ENCODE measurements at regions not wholly inside any gene's neighbourhood (a gene's known extent, or its start where the extent isn't known, plus 50 kb on each side); places are given as distances from the start of the nearest gene placed in this dataset.

DNA sequence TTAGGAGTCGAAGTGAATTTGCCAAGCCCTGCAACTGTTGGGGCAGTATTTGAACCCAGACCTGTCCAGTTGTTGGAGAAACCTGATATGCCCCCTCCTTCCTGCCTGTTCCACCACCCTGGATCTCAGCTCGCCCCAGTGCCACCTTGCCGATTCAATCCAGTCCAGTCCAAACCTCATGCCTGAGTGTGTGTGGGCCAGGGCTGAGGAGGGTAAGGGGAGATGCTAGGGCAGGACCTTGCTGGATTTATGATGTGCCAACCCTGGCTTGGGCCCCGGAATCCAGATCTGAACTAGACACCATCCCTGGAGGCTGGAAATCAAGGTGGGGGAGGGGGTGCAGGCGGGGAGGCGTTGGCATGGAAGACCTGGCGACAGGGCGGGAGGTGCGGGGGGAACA lies 98.9 kb upstream of the WNT4 start:
- no peak for DNase-seq (ENCODE audit: low spot score)

DNA sequence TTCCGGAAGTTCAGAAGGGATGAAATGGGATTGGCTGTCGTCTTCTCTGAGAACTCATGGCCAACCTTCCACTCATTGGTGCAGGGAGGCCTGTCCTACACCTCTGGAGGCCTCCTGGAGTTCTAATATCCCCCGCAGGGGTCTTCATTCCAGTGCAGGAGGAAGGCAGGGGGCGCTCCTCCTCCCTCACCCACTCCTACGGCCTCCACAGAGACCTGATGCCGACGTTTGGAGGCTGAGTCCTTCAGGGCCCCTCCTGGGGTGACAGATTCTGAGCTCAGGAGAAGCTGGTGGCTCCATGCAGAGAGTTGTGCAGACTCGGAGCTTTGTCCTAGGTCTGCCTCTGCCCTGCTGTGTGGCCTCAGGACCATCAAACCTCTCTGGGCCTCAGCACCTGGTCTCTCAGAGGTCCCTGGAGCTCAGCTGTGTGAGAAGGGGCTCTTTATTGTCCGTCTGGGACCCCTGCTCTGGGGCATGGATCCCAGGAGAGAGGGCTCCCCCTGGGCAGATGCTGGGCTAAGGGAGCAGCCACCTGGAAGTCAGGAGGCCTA lies 102.3 kb upstream of the WNT4 start:
- DNase-seq (ENCODE audit: low spot score): no peak

DNA sequence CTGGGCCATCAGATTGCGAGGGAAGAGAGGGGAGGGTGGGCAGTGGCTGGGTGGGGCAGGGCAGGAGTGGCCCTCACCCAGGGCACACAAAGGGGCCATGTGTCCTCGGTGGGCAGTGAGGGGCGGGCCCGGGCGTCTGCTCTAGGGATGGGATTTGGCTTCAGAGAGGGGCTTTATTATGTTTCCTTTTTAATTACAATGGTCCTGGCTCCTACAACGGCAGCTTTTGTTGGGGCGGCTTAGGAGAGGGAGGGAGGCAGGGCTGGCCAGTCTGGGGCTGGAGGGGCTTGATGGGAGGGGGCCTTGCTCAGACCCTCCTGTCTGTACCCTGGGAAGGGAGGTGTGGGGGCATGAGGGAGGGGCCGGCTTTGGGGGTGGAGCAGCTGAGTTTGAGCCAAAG lies 102.8 kb upstream of the WNT4 start:
- no peak for DNase-seq (ENCODE audit: low spot score)

DNA sequence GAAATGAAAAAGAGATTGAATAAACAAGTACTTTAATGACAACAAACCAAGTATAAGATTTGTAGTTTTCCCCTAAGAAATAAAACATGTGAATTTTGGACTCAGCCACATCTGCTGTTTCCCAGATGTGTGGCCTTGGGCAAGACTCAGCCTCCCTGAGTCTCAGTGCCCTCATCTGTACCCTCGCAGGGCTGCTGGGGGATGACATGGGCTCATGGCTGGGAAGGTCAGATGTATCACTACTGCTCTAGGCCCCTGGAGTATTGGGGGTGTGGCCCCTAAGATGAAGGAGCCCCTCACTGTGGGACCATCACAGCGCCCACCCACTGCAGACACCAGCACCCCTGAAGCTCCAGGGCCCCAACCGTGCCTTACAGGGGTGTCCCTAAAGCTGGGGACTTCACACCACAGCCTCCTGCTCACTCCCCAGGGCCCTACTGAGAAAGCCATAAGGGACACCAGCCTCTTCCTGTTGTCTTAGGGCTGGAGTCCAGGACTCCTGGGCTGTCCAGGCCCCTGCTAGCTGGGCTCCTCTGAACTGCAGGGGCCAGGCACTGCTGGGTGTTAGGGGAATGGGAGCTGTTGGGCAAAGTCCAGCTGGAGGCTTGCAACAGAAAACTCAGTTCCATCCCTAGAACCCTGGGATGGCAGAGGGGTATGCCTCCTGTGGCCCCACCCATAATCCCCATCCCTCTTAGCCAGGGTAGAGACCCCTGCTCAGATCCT lies 104.0 kb upstream of the WNT4 start:
- no peak for DNase-seq (ENCODE audit: low spot score)

DNA sequence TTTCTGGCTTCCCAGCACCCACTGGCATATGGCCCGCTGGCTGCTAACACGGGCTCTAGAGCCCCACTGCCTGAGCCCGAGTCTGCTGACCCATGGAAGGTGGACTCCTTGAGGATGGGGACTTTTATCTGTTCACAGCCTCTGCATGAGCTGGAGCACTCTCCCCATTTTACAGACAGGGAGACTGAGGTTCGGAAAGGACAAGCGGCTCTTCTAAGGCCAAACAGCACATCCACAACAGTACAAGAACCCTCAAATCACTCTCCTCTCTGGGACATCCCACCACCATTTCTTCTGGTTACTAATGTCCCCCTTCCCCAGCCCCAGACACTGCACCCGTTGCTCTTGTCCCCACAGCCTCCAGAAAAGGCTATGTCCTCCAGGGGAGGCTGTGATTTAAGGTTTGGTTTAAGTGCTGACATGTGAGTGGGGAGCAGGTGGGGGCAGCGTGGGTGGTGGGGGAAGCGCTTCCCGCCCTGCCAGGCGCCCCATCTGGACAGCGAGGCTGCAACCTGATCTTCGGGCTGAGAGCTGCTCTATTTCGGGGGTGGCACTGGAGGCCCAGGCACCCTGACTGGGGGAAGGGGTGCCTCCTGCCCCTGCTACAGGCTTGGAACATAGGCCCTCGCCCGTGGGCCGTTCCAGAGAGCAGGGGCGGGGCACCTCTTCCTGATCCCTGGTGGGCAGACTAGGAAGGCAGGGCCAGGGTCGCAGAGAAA lies 104.8 kb upstream of the WNT4 start:
- DNase-seq (ENCODE audit: low spot score): no peak

DNA sequence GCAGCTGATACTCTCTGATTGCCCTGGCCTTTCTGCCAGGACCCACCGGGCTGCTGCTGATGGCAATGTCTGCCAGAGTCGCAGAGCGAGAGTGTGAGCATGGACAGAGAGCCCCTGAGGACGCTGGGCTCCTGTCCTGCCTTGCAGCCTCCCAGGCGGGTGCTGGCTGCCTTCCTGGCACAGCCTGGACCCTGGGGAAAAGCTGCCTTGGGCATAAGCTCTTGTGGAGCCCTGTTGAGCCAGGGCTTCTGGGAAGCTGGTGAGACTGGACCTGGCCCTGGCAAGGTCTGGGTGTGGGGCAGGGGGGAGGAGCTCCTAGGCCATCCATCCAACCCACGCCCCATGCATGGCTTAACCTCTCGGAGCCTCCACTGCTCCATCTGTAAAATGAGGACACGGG lies 105.8 kb upstream of the WNT4 start:
- no peak for DNase-seq (ENCODE audit: low spot score)

DNA sequence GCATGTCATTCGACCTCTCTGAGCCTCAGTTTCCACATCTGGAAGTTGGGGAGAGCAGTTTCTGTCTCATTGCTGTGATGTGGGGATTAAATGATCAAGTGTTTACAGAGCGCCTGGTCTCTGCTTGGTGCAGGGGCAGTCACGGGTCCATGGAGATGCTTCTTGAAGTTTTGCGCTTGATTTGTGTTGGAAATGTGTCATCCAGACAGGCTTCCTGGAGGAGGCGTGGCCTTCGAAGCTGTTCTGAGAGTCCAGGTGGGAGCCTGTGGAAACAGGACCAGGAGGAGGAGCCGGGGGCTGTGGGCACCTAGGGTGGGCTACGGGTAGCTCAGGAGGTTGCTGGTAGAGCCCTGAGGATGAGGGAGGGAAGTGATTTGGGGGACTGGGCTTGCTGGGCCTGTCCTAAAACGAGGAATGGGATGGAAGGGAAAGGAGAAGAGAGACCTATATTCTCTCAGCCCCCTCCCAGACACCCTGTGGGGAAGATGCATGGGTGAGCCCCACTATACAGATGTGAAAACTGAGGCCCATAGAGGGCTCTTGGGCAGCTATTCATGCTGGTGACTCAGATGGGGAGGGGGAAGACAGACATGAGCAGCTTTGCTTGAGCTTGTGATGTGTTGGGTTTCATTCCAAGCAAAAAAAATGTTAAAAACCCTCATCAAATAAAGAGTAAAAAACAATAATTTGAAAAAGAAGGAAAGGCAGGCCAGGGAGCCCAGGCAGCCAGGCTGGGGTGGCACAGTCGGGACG lies 107.2 kb upstream of the WNT4 start:
- no peak for DNase-seq (ENCODE audit: low spot score)

DNA sequence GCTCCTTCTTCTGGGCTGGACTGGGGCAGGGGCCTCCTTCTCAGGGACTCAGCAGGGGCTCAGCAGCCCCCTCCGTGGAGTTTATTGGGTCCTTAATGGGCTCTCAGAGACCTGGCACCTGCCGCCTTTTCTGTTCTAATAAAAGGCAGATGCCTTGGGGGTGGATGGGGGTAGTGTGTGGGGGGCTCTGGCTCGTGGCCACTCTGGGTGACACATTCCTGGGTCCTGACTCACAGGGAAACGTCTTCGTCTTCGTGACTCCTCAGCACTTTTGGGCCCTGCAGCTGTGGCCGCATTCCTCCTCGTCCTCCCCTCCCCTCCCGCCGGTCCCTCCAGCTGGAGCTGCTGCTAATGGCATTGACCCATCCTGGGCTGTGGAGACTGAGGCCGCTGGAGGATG lies 107.8 kb upstream of the WNT4 start:
- no peak for DNase-seq (ENCODE audit: low spot score)

DNA sequence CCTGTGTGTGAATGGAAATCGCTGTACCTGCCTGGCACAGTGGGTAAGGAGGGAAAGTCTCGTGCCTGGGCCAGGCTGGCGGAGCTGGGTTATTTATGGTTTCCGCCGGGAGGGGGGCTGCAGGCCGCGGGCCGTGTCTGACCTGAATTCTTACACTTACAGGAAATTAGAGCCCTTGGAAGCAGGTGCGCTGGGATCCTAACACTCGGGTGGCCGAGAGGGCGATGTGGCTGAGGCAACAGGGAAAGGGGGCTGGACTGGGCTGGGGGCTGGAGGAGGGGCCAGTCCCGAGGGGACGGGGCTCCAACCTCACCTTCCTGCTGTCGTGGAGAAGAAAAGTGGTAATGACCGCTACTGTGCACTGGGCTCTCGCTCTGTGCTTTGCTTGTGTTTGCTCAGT lies 109.4 kb upstream of the WNT4 start:
- no peak for DNase-seq (ENCODE audit: low spot score)

DNA sequence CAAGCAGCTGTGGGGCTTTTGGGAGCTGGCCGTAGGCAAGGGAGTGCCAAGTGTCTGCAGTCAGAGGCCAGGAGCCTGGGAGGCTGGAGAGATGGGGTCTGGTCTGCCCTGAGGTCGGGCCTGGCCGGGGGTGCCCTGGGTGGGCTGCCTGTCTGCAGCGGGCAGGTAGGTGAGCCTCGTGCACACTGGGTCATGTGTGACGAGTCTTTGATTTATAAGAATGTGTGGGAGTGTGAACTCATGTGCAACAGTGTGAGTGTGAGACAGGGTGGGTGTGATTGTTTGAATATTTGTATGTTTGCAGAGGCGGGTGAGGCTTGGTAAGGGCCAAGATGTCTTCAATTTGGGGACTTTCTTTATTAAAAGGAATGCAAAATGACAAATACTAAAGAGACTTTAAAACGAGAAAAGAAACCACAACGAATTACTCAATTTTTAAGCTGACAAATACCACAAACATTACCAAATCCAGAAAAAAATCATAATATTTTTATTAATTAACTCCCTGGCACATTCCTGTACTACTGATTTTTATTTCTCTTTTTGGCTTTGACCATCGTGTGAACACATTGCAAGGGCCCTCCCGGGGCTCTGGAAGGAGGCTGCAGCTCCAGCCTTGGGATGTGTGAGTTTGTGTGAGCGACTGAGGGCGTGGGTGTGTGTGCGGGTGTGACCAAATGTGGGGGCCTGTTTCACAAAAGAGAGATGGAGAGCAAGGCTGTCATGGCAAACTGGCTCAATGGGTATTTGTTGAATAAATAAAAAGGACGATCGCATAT lies 110.3 kb upstream of the WNT4 start:
- DNase-seq (ENCODE audit: low spot score): no peak

DNA sequence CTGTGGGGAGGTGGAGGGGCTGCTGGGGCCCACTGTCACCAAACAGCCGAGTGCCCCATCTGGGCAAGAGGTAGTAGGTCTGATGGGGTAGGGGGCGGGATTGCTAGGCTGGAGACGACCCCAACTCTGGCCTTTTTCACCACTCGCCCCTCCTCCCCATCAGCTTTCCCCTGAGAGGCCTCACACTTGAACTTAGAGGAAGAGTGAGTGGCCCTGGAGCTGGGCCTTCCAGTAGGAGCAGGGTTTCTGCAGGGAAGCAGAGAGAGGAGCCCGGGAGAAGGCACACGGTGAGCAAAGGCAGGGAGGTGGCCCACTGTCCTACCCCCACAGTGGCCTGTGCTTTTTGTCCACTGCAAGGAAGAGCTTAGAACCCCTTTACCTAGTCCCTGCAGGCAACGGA lies 111.9 kb upstream of the WNT4 start:
- DNase-seq (ENCODE audit: low spot score): no peak

DNA sequence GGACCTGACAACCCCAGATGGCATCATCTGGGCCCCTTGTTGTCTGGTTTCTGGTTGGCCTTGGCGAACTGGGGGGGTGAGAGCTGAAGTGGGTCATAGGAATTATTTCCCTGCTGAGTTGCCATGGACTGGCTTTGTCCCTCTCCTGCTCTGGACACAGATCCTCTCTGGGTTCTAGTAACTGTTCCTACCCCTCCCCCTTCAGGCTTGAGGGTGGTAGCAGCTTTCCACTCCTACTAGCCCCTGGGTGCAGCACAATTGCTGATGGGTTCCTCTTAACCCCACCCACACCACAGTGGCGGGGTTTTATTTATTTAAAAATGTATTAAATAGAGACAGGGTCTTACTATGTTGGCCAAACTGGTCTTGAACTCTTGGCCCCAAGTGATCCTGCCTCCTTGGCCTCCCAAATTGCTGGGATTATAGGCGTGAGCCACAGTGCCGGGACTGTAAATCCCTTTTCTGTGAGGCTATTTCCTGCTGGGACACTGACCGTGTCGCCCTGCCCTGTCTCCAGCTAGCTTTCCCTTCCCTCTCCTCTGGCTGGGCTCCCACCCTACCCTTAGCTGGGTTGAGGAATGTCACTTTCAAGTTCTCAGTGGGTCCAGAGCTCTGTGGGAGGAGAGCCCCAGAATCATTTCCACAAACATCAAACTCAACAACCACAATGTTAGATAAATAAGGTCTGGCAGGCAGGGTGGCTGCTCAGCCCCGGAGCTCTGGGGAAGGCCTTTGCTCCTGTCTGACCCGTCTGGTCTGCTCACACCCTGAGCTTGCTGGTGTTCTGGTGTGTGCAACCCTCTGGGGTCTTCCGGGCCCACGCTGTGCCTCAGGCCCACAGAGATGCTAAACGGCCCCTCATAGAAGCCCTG lies 112.7 kb upstream of the WNT4 start:
- DNase-seq (ENCODE audit: low spot score): no peak

DNA sequence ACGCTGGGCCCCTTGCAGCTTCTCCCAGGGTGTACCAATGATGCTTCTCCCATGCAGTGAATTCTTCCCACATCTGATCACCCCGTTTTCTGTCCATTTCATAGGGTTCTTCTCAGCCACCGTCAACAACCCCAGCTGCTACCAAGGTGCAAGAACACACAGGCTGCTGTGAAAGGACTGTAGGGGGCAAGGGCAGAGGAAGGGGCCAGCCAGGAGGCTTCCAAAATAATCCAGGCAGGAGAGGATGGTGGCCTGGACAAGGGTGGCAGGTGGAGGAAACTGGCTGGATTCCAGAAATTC lies 113.3 kb upstream of the WNT4 start:
- no peak for DNase-seq (ENCODE audit: low spot score)

DNA sequence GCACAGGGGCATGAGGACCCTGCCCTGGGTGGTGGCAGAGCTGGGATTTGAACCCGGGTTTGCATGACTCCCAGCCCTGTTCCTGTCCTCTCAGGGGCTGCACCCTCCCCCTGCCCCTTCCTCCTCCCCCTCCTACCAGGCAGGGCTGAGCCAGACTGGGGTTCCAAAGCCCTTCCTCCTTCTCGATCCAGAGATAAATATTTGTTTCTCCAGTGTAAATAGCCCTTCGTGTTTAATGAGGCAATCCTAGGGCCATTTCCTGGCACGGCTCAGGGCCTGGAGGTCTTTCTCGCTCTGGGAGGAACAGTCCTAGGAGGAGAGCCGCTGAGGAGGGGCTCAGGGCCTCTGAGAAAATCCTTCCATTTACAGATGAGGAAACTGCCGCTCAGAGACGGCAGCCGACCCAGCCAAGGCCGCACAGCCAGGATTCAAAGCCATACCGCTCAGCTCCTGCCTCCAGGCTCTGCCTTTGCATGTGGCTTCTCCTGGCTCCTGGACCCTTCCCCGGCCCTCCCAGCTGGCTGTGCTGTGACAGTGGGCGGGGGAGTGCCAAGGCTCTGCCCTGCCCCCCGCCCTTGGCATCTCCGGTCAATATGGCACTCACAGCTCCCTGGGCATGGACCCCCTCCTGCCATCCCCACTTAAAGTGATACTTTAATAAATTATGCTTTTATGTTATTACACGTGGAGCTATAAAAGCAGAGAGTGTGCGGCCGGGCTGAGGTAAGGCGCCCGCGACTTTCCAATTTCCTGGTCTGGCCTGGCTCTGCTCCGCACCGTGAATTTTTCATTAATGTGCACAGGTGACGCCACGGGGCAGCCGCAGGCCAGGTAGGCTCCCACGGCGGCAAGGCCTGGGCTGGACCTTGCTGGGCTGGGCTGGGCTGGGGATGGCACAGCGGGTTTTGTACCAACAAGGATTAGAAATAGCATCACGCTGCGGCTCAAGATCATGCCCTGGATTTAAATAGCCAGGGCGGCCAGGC lies 114.7 kb upstream of the WNT4 start:
- no peak for DNase-seq (ENCODE audit: low spot score)

DNA sequence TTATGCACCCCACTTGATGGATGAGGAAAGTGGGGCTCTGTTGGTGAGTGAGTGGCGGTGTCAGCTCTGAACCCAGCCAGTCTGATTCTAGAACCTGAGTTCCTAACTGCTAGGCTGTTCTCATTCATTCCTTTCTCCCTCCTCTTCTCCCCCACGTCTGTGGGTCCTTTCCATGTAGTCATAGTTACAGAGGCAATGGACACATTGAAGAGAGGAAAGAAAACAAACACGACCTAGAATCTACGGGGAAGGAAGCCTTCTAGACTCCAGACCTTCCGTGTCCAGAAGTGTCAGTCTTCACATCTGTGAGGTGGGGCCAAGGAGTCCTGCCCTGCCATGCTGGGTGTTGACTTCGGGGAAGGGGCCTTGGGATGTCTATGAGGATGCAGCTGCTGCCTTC lies 115.8 kb upstream of the WNT4 start:
- no peak for DNase-seq (ENCODE audit: low spot score)

DNA sequence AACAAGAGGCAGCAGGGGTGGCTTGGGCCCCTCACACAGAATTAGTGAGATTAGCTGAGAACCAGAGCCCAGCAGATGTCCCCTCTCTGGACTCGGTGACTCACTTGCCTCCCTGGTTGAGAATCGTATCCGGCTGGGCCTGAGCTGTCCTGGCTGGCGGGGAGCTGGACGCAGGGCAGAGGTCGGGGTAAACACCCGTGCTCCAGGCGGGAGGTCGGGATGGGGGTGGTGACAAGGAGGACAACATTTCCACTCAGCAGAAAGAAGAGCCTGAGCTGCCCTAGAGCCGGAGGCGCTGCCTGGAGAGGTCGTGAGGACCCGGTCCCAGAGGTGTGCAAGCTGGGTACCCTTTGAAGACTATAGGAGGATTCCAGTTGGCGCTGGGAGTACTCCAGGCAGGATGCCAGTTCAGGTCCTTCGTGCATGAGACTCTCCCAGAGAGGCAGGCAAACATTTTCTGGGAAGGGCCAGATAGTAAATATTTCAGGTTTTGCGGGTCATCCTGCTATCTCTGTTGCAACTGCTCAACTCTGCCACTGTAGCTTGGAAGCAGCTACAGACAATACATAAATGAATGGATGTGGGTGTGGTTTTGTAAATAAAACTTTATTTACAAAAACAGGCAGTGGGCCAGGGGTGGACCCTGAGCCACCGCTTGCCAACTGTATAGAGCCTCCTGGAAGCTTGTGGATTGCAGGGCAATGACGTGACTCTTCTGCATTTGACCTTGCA lies 116.8 kb upstream of the WNT4 start:
- no peak for DNase-seq (ENCODE audit: low spot score)

DNA sequence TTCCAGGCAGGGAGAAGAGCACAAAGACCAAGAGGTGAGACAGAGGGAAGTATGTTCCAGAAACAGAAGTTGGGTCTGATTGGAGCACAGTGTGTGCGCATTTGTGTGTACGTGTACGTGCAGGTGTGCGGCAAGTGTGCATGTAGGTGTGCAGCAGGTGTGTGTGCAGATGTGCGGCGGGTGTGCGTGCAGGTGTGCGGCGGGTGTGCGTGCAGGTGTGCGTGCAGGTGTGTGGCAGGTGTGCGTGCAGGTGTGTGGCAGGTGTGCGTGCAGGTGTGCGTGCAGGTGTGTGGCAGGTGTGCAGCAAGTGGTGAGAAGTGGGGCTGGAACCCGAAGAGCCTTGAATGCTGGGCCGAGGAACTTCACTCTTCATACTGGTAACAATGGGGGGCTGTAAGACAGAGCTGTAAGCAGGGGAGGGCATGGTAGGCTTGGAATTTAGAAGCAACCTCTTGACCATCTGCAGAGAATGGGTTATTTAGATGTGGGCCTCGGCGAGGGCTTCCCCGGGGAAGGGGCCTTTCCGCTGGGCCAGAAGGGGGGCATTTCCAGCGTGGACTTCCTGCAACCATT lies 118.0 kb upstream of the WNT4 start:
- no peak for DNase-seq (ENCODE audit: low spot score)

DNA sequence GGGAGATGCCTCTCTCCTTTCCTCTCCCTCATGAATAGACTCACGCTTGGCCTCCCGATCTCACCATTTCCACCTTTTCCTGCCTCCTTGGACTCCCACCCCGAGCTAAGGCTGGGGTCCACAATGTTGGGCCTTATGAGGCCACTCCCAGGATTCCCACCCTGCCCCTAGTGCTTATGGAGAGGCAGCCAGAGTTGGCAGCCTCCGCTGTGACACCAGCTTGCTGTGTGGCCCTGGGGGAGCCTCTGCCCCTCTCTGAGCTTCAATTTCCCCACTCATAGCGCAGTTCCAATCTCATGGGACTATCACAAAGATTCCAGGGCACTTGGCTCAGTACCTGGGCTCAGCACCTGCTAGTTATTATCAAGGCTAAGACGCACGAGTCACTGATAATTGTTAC lies 118.7 kb upstream of the WNT4 start:
- no peak for DNase-seq (ENCODE audit: low spot score)

Measured in mesenteric fat pad (tissue), 1 donor.